PC-9 (cell line): ENCODE measurements at regions not wholly inside any gene's neighbourhood (a gene's known extent, or its start where the extent isn't known, plus 50 kb on each side); places are given as distances from the start of the nearest gene placed in this dataset.

Source experiments
- CTCF ChIP-seq: fragments of 200-600 bp; sonication (generic); conservative IDR thresholded peaks from 2 replicates; pipeline ENCODE4 v1.6.1; 2017; ENCODE audit warnings: mixed run types, antibody characterized with exemption, mild to moderate bottlenecking, moderate library complexity
- EZH2 ChIP-seq: fragments of 200-600 bp; sonication (generic); IDR thresholded peaks from 2 replicates; pipeline ENCODE4 v1.8.0; 2017; ENCODE audit warnings: antibody characterized with exemption, low read depth

- TF ChIP-seq CTCF (no peak), EZH2 (peak; percentile 37; the same call in 1 of the 2 replicates)
Observed at GRCh38 chr5:2009986-2010914, 127.5 kb upstream of the IRX4 start.
